Fibroblast of skin of left biceps (primary cell): ENCODE measurements at regions not wholly inside any gene's neighbourhood (a gene's known extent, or its start where the extent isn't known, plus 50 kb on each side); places are given as distances from the start of the nearest gene placed in this dataset.
A peak's percentile ranks its signal among the peaks of the same experiment; 100 is the strongest.

Source experiments
- DNase-seq, 2 experiments: peaks; one replicate each; pipeline ENCODE4 v3.0.0-alpha.2; 2013; ENCODE audit warnings: low read depth in 2 of 2

- no peak for DNase-seq
Observed at GRCh38 chr3:150094150-150094933, 123.6 kb upstream of the PFN2 start.

GRCh38 chr3:150091626-150092025, 120.9 kb upstream of the PFN2 start:
- DNase-seq, result no peak

DNA sequence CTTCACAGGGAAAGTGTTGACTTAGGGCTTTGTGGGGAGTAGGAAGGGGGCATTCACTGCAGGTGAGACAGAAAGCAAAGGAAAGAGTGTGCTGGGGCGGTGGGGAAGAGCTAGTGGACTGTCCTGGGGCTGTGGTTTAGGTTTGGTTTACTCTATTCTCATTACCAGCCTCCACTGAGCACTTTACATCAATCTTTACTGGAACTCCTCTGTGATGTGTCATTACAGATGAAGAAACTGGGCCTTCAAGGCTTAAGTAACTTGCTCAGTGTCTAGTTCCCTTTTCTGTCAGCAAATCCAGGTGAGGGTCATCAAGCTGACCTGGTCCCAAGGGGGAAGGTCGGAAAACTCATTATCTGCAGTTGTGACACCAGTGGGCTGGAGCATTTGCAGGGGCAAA, 120.2 kb upstream of the PFN2 start:
- DNase-seq, result no peak

- DNase-seq, result no peak
Observed at GRCh38 chr3:150090006-150090405, 119.3 kb upstream of the PFN2 start.

DNA sequence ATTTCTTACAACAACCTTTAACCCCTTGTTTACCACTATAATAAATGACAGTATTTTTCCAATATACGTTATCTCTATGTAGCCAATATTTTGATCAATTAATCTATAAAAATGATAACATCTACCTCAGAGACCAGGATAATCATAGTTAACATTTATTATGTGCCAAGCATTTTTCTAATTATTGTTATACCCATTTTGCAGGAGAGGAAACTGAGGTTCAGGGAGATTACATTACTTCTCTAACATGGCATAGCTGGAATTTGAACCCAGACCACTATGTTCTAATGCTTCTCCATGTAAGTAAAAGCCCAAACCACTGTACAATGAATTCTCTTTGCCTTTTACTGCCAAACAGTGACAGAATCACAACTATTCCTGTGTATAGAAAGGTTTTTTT, 113.4 kb upstream of the PFN2 start:
- DNase-seq, result no peak

GRCh38 chr3:150083655-150084042, 113.0 kb upstream of the PFN2 start:
- peak in 1 of 2 experiments; percentile 62 for DNase-seq

DNA sequence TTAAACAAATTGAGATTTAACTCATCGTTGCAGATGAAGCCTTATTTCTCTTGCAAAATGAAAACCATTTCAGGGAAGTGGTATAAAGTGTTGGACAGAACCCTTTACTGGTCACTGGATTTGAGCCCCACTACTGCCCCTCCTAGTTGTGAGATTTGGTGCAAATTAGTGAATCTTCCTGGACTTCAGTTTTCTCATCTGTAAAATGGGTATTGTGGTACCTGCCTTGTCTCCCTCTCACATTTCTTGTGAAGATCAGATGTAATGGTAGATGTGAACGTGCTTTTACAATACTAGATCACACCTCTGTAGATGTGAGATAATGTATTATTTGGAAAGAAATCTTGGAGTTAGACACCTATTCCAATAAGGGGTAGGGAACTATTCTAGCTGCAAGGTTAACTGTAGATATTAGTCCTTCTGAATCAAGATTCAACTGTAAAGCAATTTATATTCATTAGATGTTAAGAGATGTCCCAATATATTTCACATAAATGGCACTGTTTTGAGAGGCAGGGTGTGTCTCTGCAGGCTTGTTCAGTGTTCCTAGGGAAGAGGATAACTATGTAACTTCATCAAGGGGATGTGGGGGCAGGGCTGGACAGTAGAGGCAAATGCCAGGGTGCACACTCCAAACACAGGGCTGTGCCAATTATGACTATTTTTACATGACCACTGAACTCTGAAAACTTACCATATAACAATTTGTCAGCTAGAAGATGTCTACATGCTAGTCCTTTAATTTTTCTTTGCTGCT, 112.4 kb upstream of the PFN2 start:
- DNase-seq, result no peak

DNA sequence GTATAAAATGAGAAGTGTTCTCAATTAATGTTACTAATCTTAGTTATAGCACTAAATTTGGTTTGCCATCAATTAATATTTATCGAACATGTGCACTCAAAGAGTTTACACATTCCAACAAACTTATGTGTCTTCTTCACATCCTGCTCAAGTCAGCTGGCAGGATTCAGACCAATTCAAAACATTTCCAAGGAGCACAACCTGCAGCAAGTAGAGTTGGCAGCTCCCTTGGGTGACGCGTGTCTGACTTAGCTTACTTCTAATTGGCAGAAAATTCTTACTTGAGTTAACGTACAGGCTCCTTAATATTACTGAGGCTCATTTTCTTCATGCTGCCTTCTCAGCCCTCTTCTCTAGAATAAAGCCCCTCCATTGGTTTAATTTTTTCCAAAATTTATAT, 110.4 kb upstream of the PFN2 start:
- no peak for DNase-seq

- DNase-seq, result no peak
Observed at GRCh38 chr3:150080058-150080730, 109.5 kb upstream of the PFN2 start.

DNA sequence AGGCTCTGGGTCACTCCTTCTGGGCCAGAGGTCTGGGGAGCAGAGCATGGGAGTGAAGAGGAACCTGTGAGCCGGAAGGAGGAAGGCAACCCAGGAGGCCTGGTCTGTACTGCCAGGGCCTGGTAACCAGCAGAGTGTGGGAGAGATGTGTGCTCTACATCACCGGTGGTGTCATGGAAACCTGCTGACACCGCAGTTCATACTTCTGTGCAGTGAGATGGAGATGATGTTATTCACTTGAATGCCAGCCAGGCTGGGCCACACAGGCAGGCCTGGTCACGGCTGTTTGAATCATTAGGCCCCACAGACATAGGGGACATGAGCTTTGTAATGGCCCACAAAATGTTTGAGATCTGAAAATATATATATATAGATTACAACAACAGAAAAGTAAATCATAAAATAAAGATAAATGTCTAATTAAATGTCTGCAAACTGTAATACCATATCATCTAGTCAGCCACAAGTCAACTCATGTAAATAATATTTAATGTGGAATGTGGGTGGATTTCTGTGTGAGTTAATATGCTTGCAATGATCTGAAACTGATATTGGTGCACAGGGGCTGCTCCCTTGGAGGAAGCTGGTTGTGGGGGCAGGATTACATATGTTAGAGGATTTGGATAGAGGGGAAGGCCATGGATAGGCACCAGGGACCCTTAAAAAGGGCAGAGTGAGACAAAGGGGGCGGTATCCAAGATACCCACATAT, 108.5 kb upstream of the PFN2 start:
- DNase-seq, result peak; percentile 85 to 87

- peak in 1 of 2 experiments; percentile 54 for DNase-seq
Observed at GRCh38 chr3:150077581-150078247, 107.0 kb upstream of the PFN2 start.

GRCh38 chr3:150077107-150077506, 106.4 kb upstream of the PFN2 start:
- DNase-seq, result no peak

DNA sequence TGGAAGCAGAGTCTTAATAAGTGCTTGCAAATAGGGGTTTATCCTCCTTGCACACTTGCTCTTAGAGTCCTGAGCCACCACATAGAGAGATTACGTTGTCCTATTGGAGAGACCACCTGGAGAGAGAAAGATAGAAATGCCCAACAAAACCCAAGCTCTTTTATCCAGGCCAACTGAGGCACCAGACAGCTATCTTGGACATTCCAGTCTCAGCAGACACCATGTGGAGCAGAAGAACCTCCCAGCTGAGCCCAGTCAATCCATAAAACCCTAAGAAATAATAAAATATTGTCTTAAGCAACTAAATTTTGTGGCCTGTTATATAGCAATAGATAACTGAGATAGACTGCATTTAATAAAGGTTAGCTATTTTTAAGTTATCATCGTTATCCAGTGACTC, 105.7 kb upstream of the PFN2 start:
- no peak for DNase-seq

- DNase-seq, result no peak
Observed at GRCh38 chr3:150075417-150075865, 104.7 kb upstream of the PFN2 start.

DNA sequence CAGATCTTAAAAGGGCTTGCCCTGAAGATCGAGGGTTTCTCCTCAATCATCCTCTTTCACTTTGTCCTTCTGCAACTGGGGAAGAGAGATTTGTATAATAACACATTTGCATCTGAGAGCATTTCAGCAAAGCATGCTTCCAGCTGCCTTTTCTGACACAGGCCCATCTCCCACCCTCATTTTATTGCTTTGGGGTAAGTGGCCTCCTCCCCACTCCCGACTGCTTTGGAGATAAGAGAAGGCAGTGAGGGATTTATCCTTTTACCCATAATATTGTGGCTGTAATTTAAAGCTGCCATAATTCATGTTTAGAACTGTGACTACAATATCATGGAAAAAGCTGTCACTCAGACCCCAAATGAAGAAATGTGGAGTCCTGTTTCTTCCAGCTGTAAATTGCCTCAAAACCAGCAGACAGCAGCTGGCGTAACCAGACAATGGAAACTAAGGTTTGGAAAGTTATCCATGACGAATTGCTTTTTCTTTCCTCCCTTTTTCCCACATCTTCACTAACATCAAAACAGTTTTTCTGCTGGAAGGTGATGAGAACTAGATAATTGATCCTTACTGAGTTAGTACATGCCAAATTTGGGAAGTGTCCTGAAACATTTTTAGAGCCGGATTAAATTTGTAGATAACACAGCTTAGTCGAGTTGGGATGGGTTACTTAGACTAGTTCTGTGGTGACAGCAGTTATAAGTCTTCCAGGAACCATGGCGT, 104.2 kb upstream of the PFN2 start:
- DNase-seq, result no peak

- no peak for DNase-seq
Observed at GRCh38 chr3:150074277-150074676, 103.6 kb upstream of the PFN2 start.

GRCh38 chr3:150073513-150073912, 102.8 kb upstream of the PFN2 start:
- DNase-seq, result no peak

- no peak for DNase-seq
Observed at GRCh38 chr3:150073031-150073430, 102.3 kb upstream of the PFN2 start.

GRCh38 chr3:150072576-150072975, 101.9 kb upstream of the PFN2 start:
- DNase-seq, result no peak

DNA sequence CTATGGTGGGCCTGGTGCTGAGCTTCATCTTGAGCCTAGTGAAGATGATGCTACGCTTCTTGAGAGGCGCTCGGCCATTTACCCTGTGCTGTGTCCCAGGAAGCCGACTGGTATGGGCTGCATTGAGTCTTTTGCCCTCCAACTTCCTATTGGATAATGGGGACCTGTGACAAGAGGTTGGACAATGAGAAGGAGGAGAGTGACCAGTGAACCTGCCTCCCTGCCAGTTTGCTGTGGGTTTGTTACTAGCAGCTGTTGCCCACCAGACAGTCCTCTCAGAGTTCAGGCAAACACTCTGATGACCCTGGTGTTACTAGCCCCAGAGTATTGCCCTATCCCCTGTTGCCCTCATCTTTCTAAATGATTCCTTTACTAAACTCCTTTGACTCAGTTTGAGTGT, 99.6 kb upstream of the PFN2 start:
- DNase-seq, result no peak

DNA sequence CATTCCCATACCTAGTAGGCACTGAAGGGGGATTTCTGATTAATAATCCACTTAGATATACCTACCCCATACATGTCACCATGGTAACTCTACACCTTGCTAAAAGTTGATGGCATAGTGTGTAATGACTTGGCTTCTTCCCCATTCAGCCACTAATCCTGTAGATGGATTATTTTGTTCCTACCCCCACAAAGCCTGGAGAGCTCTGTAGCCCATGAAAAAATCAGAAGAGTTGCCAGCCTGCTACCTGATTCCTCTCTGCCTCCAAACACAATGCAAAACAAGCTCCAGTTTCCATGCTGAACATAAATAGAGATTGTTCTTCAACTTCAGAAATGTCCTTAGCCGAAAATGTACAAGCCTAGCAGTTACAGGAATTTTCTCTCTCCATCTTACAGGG, 98.9 kb upstream of the PFN2 start:
- DNase-seq, result no peak
